PC-3 (cell line): ENCODE measurements at regions not wholly inside any gene's neighbourhood (a gene's known extent, or its start where the extent isn't known, plus 50 kb on each side); places are given as distances from the start of the nearest gene placed in this dataset.

ENCODE experiments used
- EZH2 ChIP-seq: fragments of 300-600 bp; sonication (generic); IDR thresholded peaks from one replicate; pipeline ENCODE4 v1.6.1; 2017; ENCODE audit warnings: antibody characterized with exemption, mild to moderate bottlenecking, low read length; ENCODE audit not compliant: unreplicated experiment
- TF ChIP-seq, protein P1 (sequence below): fragments of 300-600 bp; sonication (generic); conservative IDR thresholded peaks from 2 replicates; pipeline ENCODE4 v1.5.1; 2017; ENCODE audit warnings: antibody characterized with exemption, low read depth, mild to moderate bottlenecking, low read length

DNA sequence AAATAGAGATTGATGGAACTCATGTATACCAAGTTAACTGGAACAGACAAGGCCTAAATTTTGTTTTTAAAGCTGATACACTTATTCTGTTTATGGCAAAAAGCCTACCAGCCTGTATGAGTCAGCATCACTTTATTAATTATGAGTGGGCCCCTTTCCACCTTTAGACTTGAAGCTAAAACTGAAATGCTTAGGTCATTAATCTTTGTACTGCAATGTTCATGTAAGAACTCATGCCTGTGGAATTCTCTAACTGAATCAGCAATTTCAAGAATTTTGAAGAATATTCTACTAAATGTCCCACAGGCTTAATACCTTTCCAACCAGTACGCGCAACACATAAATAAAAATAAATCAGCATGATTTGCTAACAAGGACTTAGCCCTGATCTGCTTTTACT, 140.2 kb upstream of the PHACTR1 start:
- TF ChIP-seq, protein P1, sequence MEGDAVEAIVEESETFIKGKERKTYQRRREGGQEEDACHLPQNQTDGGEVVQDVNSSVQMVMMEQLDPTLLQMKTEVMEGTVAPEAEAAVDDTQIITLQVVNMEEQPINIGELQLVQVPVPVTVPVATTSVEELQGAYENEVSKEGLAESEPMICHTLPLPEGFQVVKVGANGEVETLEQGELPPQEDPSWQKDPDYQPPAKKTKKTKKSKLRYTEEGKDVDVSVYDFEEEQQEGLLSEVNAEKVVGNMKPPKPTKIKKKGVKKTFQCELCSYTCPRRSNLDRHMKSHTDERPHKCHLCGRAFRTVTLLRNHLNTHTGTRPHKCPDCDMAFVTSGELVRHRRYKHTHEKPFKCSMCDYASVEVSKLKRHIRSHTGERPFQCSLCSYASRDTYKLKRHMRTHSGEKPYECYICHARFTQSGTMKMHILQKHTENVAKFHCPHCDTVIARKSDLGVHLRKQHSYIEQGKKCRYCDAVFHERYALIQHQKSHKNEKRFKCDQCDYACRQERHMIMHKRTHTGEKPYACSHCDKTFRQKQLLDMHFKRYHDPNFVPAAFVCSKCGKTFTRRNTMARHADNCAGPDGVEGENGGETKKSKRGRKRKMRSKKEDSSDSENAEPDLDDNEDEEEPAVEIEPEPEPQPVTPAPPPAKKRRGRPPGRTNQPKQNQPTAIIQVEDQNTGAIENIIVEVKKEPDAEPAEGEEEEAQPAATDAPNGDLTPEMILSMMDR, result no peak
- no peak for TF ChIP-seq EZH2
